ENCODE measurements at regions not wholly inside any gene's neighbourhood (a gene's known extent, or its start where the extent isn't known, plus 50 kb on each side); places are given as distances from the start of the nearest gene placed in this dataset.
"Not testable (repeated sequence)": the region's sequence is repeated elsewhere in the genome, so short reads cannot be mapped to it uniquely, and the experiment has no call there.

GRCh38 chr16:13483121-13483520, 436.8 kb upstream of the ERCC4 start:
- TF ChIP-seq CTCF (IDR thresholded peaks at IDR 0.05), result no peak
- no peak for TF ChIP-seq POLR2AphosphoS5 (IDR thresholded peaks at IDR 0.05)
- no peak for TF ChIP-seq POLR2A (IDR thresholded peaks at IDR 0.05)
- TF ChIP-seq EP300 (IDR thresholded peaks at IDR 0.05), result no peak
- WGBS, 2 donors, result 86% methylated on average over 3 of the region's 3 CpGs
- Histone ChIP-seq H3K27ac (no peak overlapping the region), H3K27me3 (no peaks in the 10 kb centered on the region), H3K36me3 (no peaks in the 10 kb centered on the region), H3K9me3 (no peaks in the 10 kb centered on the region), H3K4me1 (no peaks in the 10 kb centered on the region), H3K4me3 (no peak overlapping the region)
- DNase-seq, result no peak
- no peak for ATAC-seq (ENCODE audit: low FRiP score in 2 of 2)

DNA sequence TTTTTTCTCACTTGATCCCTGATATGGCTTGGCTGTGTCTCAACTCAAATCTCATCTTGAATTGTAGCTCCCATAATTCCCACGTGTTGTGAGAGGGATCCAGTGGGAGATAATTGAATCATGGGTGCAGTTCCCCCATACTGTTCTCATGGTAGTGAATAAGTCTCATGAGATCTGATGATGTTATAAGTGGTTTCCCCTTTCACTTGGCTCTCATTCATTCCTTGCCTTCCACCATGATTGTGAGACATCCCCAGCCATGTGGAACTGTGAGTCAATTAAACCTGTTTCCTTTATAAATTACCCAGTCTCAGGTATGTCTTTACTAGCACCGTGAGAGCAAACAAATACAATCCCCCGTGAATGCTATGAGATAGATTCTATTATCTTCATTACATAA, 430.5 kb upstream of the ERCC4 start:
- H3K27ac ChIP-seq; H3K4me3 ChIP-seq; DNase-seq; H3K36me3 ChIP-seq; H3K4me1 ChIP-seq; ATAC-seq (ENCODE audit: low FRiP score in 2 of 2); H3K9me3 ChIP-seq; H3K27me3 ChIP-seq: not testable (repeated sequence)
- 83% methylated on average over 3 of the region's 3 CpGs for WGBS, 2 donors

DNA sequence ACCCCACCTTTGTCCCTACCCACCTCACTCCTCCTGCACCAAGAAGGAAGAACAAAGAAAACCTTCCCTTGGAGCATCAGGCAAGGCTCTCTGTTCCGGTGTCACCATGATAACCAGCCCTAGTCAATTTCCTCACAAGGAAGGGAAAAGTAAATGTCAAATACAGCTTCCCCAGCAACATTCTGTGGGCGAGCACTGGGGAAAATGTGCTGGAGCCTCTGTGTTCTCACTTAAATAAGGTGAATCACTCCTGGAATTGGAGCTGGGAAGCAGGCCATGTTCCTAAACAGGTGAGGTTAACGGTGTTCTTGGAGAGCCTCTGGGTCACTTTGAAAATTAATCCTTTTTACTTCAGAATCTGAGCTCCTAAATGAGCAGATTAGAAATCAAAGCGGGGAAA, 427.9 kb upstream of the ERCC4 start:
- Histone ChIP-seq H3K4me3 (no peak overlapping the region), H3K27me3 (no peaks in the 10 kb centered on the region), H3K27ac (no peak overlapping the region), H3K36me3 (no peaks in the 10 kb centered on the region), H3K9me3 (no peaks in the 10 kb centered on the region), H3K4me1 (no peaks in the 10 kb centered on the region)
- no peak for ATAC-seq (ENCODE audit: low FRiP score in 2 of 2)
- no peak for DNase-seq
- 81 to 86% methylated on average over 4 of the region's 4 CpGs for WGBS, 2 donors
- TF ChIP-seq POLR2A (IDR thresholded peaks at IDR 0.05), result no peak

DNA sequence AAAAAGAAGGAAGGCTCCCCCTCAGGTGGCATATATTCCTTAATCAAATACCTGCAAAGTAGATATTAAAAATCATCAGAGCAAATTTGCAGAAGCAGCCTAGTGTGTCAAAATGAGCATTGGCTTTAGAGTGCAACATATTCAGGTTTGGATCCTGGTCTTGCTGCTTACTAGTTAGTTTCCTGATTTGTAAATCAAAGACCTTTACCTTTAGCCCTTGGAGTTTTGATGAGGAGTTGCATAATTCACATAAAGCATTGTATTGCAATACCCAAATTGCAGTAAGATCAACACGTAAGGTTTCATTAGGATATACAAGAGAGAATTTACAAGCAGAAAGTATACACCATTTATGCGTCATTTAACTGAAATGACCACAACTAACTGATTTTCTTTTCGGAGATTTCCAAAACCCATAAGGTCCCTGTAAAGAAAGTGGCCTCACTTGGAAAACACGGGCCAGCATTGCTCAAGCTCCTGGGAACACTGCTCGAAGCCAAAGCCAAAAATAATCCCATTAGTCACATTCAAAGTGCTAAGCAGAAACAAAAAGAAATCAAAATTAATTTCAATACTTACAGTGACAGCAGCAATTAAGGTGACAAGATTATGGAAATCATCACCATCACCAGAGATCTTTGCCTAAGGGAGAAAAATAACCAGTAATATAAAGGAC, 415.9 kb upstream of the ERCC4 start:
- ATAC-seq (ENCODE audit: low FRiP score in 2 of 2) (no peak), DNase-seq (no peak)
- TF ChIP-seq EP300 (IDR thresholded peaks at IDR 0.05) (no peak), POLR2A (IDR thresholded peaks at IDR 0.05) (no peak), CTCF (IDR thresholded peaks at IDR 0.05) (no peak), POLR2AphosphoS5 (IDR thresholded peaks at IDR 0.05) (no peak)
- Histone ChIP-seq H3K27ac (no peak overlapping the region), H3K9me3 (peaks cover 0 to 4% (median 0%) of the 10 kb centered on the region in 4 donors), H3K36me3 (no peaks in the 10 kb centered on the region), H3K4me1 (no peaks in the 10 kb centered on the region), H3K4me3 (no peak overlapping the region), H3K27me3 (no peaks in the 10 kb centered on the region)
- 79 to 88% methylated on average over 5 of the region's 5 CpGs for WGBS, 2 donors

DNA sequence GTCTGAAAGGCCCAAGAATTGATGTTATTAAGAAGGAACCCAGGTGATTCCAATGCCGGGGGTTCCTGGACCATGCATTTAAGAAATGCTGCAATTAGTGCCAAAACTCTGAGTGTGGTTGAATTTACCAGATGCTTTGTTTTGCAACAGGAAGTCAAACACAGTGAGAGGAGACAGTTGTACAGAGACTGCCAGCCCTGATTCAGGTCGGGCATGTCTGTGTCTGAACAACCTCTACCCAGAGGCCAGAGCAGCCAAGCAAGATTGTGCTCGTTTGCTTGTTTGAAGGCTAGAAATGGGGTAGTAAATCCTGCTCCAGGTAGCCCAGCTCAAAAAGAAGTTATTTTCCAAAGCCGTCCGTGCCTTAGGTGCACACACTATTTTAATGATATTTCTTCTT, 412.4 kb upstream of the ERCC4 start:
- TF ChIP-seq CTCF (IDR thresholded peaks at IDR 0.05) (no peak), POLR2A (IDR thresholded peaks at IDR 0.05) (no peak), EP300 (IDR thresholded peaks at IDR 0.05) (no peak), POLR2AphosphoS5 (IDR thresholded peaks at IDR 0.05) (no peak)
- H3K4me3 ChIP-seq, result no peak overlapping the region
- DNase-seq (no peak), ATAC-seq (ENCODE audit: low FRiP score in 2 of 2) (no peak)
- no peaks in the 10 kb centered on the region for H3K4me1 ChIP-seq
- H3K9me3 ChIP-seq, result peaks cover 0 to 4% (median 0%) of the 10 kb centered on the region in 4 donors
- no peak overlapping the region for H3K27ac ChIP-seq
- no peaks in the 10 kb centered on the region for H3K36me3 ChIP-seq
- WGBS, 2 donors, result 46 to 55% methylated on average over 5 of the region's 5 CpGs
- no peaks in the 10 kb centered on the region for H3K27me3 ChIP-seq

- WGBS, 2 donors, result 67 to 75% methylated on average over 5 of the region's 5 CpGs
- TF ChIP-seq EP300 (IDR thresholded peaks at IDR 0.05) (no peak), POLR2A (IDR thresholded peaks at IDR 0.05) (no peak), CTCF (IDR thresholded peaks at IDR 0.05) (no peak), POLR2AphosphoS5 (IDR thresholded peaks at IDR 0.05) (no peak)
- ATAC-seq (ENCODE audit: low FRiP score in 2 of 2), result no peak
Measured at GRCh38 chr16:13510425-13511151, 409.4 kb upstream of the ERCC4 start.

More at GRCh38 chr16:13510425-13511151, 409.4 kb upstream of the ERCC4 start:
- H3K27ac ChIP-seq, result no peak overlapping the region
- no peaks in the 10 kb centered on the region for H3K36me3 ChIP-seq
- H3K4me1 ChIP-seq, result no peaks in the 10 kb centered on the region
- H3K27me3 ChIP-seq, result no peaks in the 10 kb centered on the region
- no peak overlapping the region for H3K4me3 ChIP-seq
- no peak for DNase-seq
- peaks cover 0 to 5% (median 3%) of the 10 kb centered on the region in 4 donors for H3K9me3 ChIP-seq

Data from upper lobe of left lung (tissue), 6 donors.